RPMI8226 (cell line): ENCODE measurements at regions not wholly inside any gene's neighbourhood (a gene's known extent, or its start where the extent isn't known, plus 50 kb on each side); places are given as distances from the start of the nearest gene placed in this dataset.
A peak's percentile ranks its signal among the peaks of the same experiment; 100 is the strongest.
"Not testable (repeated sequence)": the region's sequence is repeated elsewhere in the genome, so short reads cannot be mapped to it uniquely, and the experiment has no call there.

Source experiments
- DNase-seq: peaks from one replicate; pipeline ENCODE4 v3.0.0-alpha.2; 2015

DNA sequence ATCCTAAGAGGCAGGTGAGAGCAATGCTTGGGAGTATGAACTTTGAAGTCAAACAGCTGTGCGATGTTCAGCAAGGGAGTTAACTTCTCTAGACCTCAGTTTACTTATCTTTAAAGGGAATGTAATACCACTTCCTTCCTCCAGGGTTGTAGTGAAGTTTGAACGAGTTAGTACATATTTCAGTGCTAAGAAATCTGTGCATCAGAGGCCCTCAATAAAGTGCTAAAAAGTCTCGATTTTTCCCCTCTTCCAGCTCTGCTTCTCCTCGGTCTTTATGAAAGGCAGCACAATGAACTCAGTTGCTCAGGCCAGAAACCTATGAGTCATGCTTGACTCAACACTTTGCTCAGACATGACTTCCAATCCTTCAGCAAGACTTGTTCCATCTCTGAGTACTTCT lies 418.9 kb downstream of the MDFIC start:
- no peak for DNase-seq

DNA sequence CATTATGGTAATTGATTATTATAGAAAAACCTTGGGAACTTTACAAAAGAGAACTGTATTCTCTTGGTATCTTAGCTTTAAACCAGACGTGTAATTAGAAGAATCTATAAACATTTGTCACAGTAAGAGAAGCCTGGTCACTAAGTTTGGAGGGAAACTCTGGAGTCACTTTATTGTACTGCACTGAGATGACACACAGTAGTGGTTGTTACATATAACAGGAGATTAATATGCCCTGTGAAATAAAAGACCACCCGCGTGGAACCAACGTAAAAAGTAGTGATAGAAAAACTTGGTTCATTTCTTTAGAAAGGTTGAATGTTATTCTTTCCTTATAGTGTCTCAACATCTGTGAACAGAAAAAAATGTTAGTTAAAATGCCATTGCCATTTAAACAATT lies 416.1 kb downstream of the MDFIC start:
- DNase-seq = no peak

DNA sequence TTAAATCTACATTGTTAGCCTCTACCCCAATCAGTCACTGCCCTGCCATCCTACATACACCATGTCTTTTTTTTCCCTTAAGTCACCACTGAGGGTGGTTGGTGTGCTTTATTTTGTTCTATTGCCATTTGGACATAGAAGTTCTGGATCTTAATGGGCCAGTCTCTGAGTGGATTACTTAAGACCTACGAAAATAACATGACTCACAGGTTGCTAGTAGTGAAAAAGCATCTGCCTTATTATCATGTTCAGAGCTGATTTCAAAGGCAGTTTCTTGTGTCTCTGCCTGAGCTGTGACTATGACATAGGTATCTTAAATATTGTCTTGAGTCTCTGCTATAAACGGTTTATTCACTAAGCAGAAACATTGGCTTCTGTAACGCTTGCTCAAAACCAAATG lies 410.8 kb downstream of the MDFIC start:
- DNase-seq = no peak

DNA sequence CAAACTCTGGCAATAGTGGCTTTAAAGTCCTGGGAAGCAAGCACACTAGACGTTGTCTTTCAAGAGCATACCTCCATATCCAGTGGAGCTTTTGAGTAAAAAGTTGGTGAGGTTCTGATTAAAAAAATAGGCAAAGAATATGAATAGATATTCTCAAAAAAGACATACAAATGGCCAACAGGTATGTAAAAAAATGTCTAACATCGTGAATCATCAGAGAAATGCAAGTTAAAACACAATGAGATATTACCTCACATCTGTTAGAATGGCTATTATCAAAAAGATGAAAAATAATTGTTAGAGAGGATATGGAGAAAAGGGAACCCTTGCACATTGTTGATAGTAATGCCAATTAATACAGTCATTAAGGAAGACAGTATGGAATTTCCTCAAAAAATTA lies 407.1 kb downstream of the MDFIC start:
- DNase-seq = no peak

DNA sequence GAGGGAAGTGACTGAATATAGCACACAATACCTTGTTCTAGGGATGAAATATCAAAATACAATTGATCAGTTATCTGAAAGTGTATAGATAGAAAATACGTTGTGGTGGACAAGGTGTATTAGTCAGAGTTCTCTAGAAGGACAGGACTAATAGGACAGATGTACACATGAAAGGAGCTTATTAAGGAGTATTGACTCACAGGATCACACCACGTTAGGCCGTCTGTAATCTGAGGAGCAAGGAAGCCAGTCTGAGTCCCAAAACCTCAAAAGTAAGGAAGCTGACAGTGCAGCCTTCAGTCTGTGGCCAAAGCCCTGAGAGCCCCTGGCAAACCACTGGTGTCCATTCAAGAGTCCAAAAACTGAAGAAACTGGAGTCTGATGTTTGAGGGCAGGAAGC lies 406.1 kb downstream of the MDFIC start:
- no peak for DNase-seq

DNA sequence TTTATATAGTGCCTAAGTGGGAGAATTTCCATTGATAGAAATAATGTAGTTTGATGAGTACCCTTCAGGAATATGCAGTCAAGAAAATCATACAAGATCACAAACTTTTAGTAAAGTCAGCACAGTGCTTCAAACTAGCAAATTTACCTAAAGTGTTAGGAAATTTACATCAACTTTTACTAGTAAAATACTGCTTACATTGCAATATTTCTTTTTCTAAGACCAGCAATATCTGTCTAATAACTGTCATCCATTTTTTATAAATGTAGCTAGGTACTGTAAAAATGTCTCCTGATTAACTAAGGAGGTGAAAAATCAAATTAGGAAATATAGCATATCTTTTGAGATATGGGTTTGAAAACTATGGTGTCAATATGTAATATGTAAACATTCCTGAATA lies 405.4 kb downstream of the MDFIC start:
- no peak for DNase-seq

DNA sequence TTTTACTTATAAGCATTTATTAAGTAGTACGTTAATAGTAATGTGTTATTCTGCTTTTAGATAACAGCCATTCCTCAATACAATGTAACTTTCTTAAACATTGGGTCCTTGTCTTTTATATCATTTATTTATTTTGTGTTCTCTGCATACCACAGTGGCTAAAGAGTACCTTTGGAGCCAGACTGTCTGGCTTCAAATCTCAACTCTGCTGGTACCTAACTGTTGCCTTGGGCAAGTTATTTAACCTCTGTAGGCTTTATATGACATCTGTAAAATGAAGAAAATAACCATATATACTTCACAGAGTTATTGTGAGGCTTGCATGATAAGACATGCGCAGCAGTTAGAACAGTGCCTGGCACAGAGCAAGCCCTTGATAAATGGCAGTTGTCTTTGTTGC lies 397.6 kb downstream of the MDFIC start:
- DNase-seq = no peak

DNA sequence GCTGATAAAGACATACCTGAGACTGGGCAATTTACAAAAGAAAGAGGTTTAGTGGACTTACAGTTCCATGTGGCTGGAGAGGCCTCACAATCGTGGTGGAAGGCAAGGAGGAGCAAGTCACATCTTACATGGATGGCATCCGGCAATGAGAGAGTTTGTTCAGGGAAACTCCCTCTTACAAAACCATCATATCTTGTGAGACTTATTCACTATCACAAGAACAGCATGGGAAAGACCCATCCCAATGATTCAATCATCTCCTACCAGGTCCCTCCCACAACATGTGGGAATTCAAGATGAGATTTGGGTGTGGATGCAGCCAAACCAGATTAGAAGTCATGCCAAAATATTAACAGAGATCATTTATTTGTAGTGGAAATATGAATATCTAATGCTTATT lies 388.4 kb downstream of the MDFIC start:
- DNase-seq = not testable (repeated sequence)

DNA sequence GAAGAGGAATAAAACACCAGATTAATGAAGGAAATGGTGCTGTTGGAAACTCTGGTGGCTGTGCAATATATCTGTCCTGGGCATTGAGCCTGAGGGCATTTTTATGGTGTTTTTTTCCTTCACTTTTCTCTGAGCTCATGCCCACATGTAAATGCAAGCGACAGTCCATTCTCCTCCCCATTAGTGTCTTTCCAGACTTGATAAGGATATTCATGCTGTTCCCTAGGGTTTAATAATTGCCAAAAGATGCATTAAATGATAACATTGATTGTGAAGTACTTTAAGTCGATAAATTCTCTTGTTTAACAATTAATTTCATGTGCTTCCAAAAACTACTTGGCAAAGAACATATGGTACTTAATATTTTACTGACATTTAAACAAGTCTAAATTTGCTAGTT lies 384.7 kb downstream of the MDFIC start:
- DNase-seq = no peak

DNA sequence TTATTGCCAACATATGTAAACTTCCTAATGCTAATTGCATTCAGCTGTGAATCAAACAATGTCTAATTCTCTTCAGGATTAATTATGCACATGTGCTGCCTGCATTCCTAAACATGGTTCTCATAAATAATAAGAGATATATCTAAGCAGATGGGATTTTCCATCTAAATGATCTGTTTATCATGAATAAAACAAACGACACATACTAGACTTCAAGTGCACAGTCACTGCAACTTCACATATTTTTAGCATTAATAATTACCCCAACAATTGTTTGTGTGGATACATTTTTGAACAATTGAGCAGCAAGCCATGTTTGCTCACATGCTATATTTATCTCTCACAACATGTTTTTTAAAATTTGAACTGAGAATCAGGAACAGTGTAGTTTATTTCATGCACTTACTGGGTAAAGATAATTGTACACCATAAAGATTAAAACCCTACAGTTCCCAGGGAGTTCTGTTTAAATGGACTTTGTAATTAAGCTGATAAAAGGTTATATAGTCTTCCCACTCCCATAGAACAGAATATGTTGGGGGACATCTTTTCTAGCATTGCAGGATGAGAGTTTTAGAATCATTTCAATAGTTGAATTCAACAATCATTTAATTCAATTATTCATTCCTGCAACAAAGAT lies 378.5 kb downstream of the MDFIC start:
- no peak for DNase-seq

DNA sequence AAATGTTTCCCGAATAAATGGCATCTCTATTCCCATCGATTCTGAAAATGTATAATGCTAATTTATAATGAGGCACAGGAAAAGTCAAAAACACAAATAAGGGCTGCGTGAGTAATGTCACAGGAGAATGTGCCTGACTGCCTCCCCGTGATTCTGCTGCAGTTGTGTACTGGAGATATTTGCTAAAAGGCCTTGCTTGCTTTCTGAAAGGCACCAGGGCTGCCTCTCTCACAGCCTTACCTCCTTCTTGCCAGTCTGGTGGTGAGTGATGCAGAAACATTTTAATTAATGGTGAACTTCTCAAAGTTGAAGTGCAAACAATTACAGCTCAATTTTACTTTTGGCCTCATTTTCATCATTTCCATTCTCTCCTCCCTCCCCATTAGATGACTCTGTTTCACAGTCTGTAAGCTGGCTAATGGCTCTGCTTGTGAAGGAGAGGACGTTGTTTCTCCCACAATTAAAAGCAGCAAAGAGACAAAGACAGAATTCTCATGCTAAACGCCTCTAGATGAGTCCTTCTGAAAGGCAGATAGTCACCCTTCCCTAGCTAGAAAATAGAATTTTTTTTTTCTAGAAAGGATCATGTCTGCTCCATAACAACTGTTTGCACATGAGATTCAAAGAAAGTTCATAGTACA lies 377.6 kb downstream of the MDFIC start:
- DNase-seq = no peak

DNA sequence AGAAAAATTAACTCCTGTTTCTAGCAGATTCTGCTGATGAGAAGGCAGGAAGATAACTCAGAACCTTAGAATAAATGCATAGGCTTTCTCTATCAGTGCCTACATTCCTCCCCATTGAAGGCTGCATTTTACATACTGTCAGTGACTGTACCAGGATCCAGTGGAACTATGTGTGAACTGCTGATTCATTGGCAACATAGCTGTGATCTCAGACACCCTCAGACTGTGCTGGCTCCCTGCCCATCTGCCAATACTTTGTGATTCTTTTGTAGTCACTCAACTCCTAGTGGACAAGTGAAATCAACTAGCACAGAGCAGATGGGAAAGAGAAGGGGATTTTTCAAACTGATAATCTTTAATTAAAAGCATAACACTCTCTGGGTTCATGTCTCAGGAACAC lies 375.8 kb downstream of the MDFIC start:
- DNase-seq = peak; percentile 9

DNA sequence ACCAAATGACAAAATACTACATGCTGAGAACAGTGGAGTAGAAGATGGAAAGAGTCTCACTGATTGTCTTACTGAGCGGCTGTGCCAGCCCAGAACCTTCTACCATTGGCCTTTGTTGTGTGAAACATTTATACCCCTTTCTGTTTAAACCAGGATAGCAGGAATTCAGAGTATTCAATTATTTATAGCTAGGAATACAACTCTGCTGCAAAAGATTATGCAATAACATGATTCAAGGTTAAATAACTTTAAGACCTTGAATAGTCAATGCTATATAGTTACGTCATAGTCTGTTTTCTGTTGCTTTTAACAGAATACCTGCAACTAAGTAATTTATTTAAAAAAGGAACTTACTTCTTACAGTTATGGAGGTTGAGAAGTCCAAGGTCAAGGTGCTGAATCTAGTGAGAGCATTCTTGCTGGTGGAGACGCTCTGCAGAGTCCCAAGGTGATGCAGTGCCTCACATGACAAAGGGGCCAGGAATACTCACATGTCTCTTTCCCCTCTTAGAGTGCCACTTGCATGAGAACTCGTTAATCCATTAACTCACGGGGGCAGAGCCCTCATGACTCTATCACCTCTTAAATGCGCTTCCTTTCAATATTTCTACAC lies 371.8 kb downstream of the MDFIC start:
- DNase-seq = no peak

DNA sequence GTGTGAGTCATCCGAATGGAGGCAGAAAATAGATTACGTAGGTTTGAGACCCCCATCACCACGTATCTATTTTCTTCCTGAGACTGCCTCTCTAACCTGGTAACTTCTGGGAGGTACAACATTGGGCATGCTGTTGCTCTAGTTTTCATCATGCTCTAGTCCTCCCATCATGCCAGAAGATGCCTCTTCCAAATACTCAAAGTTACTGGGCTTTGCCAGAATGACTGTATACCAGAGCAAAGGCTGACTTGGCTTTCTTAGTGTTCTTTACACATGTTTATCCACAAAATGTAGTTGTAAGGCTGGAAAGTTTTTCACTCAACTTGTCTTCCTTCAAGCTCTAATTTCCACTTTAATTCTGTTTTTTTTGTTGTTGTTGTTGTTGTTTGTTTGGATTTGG lies 370.5 kb downstream of the MDFIC start:
- DNase-seq = no peak

DNA sequence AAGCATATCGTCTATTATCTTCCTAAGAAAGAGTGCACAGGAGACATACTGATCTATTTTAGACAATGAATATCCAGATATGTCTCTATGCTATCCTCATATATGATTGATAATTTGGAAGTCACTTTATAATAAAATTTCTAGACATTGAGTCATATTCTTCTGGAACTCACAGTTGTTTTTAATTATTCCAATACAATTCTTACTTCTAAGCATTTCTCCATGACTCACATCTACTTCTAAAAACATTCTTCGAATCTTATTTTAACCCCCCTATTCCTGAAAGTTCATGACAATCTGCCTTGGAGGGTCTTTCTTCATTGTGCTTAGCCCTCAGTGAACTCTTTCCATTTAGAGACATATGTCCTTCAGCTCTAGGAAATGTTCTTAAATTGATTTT lies 368.1 kb downstream of the MDFIC start:
- no peak for DNase-seq

DNA sequence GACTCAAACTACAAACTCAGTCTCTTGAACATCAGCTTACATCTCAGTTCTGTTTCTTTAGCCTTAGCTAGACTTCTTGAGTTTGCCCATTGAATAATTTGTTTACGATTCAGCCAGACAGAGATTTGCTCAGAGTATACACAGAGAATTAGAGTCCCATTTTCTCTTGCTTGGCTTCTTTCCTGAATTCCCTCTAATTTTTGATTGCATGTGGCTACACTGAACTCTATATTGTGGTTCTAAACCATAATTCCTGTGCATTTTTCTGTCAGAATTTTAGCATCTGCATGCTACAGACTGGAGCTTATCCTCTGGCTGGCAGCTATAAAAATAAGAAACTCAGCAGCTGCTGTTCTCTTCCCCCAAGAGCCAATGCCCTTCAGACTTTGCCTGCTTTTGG lies 354.9 kb downstream of the MDFIC start:
- DNase-seq = no peak

DNA sequence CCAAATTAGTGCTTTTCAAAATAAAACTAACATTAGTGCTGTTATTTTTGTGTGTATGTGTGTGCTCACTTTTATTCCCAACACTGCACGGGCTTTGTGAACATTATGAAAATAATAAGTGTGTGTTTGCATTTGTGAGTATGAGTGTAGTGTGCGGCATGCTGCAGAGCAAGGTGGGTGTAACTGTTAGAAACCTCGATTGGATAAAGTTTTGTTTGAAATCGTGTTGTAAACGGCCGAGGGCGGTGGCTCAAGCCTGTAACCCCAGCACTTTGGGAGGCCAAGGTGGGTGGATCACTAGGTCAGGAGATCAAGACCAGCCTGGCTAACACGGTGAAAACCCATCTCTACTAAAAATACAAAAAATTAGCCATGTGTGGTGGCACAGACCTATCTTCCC lies 352.0 kb downstream of the MDFIC start:
- not testable (repeated sequence) for DNase-seq

DNA sequence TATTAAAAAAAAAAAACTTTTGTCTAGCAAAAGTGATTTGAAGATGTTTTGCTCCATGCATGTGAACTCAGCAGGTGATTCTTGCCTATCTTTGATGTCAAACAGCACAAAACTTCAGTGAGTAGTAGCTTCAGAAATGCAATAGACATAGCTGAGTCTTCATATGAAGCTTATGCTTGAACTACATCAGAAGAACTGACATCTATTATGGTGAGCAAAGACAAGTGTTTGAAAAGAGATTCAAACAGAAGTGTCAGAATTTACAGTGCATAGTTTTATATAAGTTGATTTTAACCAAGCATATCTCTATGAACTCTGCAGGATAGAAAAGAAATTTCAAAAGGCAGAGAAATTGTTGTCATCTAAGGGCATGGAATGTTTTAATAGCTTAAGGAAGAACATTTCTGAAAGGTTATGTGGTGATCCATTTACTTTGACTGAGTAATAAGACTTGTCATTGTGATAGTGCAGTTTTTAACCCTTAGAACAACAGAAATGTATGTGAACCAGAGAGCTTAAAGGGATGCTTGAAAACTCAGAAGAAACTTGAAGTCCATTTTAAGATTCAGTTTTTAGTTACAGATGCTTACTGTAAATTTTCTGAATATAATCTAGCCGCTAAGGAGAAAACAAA lies 351.4 kb downstream of the MDFIC start:
- DNase-seq = no peak

DNA sequence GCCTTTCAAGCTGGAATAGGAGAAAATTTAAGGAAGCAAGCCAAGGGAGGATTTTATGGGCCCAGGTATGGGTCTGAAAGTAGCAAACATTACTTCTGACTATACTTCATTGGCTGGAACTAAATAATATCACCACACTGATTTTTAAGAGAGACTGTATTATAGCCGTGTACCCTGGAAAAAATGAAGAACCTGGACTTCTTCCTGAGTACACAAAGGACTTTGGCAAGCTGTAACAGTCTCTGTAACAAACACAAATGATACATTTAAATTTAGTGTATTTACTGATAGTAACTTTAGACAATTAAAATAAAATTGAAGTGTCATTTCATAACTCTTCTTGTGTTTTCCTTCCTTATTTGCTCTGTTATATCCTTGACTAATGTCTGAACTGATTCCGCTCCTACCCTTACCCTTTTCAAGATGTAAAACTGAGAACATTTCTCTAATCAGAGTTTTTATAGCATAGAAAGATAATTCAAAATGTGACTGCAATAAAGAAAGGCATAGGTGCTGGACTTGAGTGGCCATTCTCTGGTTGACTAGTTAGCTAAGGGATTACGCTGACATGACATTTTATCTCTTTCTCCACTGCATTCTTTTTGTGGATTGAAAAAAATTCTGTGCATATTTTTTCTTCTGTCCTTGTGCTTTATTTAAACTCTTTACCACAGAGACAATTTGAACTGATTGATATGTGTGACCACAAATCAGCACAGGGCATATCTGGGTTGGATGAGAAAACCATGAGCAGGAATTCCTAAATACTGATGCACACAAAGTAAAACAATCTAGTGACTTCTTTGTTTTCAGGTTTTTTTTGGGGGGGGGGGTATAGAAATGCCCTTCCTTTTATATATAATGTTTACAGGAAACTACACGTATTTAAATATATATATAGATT lies 349.7 kb downstream of the MDFIC start:
- no peak for DNase-seq

DNA sequence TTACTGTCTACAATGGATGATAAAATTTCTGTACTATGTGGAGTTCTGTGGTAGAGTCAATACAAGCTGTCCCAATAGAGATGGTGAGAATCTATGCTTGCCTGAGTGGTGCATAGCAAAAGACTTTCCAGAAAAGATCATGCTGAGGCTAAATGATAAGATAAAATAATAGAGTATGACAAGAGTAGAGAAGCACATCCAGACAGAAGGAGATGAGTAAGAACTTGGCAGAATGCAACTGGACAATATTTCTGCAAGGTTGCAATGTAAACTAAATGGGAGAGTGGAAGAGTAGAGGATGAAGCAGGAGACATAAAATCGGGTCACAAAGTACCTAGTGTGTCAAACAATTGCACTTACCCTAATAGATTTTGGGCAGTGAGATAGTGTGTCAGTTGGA lies 347.6 kb downstream of the MDFIC start:
- no peak for DNase-seq

DNA sequence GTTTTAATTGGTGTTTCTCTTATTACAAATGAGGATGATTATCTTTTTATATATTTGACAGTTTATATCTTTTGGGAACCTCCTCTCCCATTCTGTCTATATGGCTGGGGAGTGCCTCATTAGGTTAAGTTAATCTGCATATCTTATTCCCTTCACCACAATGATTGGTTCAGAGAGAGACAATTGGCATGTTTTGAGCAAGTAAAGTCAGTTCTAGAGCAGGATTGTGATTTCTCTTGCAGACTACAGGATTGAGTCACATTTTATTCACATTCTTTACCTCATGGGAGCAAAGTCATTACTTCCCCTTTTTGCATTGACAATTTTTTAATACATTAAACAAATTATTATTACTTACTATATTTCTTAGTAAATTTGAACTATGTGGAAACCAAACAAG lies 345.6 kb downstream of the MDFIC start:
- DNase-seq = no peak

DNA sequence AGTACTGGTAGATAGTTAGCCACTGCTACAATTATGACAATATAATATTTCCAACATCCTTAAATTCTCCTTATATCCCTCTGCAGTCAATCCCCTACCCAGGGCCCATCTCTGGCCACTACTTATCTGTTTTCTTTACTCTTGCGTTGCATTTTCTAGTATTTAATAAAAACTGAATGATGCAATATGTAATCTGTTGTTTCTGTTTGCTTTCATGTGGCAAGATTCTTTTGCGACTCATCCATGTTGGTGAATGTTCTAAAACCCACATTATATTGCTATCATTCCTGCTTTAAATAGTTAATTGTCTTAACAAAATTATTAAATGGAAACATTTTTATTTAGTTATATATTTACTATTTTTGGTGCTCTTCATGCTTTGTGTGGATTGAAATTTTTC lies 338.5 kb downstream of the MDFIC start:
- DNase-seq = no peak

DNA sequence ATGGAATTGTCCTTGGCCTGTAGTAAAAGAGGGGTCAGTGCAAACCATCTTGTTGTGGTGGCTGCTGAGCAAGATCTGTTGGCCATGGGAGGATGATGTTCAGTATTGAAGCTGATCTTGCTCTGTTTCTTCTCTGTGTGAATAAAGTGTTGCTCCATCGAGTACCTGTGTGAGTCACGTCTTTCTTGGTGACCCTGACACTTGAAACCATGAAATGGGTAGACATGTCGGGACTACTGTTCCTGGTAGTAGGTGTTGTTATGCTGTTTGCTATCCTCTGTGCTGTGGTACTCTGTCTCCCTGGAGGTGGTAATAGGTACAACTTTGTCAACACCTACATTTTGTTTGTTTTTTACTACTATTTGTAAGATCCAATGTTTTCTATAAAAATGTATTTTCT lies 330.6 kb downstream of the MDFIC start:
- no peak for DNase-seq
